Neural cell (in vitro differentiated cells): ENCODE measurements at regions not wholly inside any gene's neighbourhood (a gene's known extent, or its start where the extent isn't known, plus 50 kb on each side); places are given as distances from the start of the nearest gene placed in this dataset.

Experiments
- H2AFZ ChIP-seq: fragments of 200-600, 300-800 bp; sonication (generic), shearing (Covaris generic); 2 replicates; pipeline ENCODE4 v1.6.0; 2014; ENCODE audit warnings: low read depth, mild to moderate bottlenecking, antibody characterized with exemption, low read length, moderate library complexity
- H3F3A ChIP-seq: fragments of 200-600 bp; shearing (Covaris generic); 2 replicates; pipeline ENCODE4 v1.6.1; 2016; ENCODE audit warnings: mild to moderate bottlenecking, moderate library complexity, mixed read lengths, antibody characterized with exemption, low read length; ENCODE audit not compliant: insufficient read depth, poor library complexity, severe bottlenecking
- H3K27ac ChIP-seq: fragments of 200-600, 300-800 bp; sonication (generic), shearing (Covaris generic); 2 replicates; pipeline ENCODE4 v1.5.1; 2014; ENCODE audit warnings: mild to moderate bottlenecking, low read length, moderate library complexity
- H3K27me3 ChIP-seq: fragments of 300-800, 200-600 bp; sonication (generic), shearing (Covaris generic); 2 replicates; pipeline ENCODE4 v1.6.0; 2014; ENCODE audit warnings: mild to moderate bottlenecking, low read depth, low read length, moderate library complexity; ENCODE audit not compliant: insufficient read depth
- H3K36me3 ChIP-seq: fragments of 300-800, 200-600 bp; sonication (generic), shearing (Covaris generic); 2 replicates; pipeline ENCODE4 v1.5.1; 2014; ENCODE audit warnings: mild to moderate bottlenecking, antibody characterized with exemption, low read length, moderate library complexity; ENCODE audit not compliant: insufficient read depth
- H3K4me2 ChIP-seq: fragments of 300-800, 200-600 bp; sonication (generic), shearing (Covaris generic); 2 replicates; pipeline ENCODE4 v1.6.0; 2014; ENCODE audit warnings: mild to moderate bottlenecking, low read length
- H3K4me3 ChIP-seq: fragments of 300-800, 200-600 bp; sonication (generic), shearing (Covaris generic); 2 replicates; pipeline ENCODE4 v1.5.1; 2014; ENCODE audit warnings: mild to moderate bottlenecking, low read length, moderate library complexity
- H3K79me2 ChIP-seq: fragments of 200-600 bp; shearing (Covaris generic); replicated peaks from 2 replicates; pipeline ENCODE4 v1.6.0; 2014; ENCODE audit warnings: mild to moderate bottlenecking, low read length, moderate library complexity; ENCODE audit not compliant: insufficient read depth
- H3K9ac ChIP-seq: fragments of 300-800, 200-600 bp; sonication (generic), shearing (Covaris generic); 2 replicates; pipeline ENCODE4 v1.6.1; 2016; ENCODE audit warnings: mild to moderate bottlenecking, low read length, mixed read lengths
- H3K9me2 ChIP-seq: fragments of 200-600 bp; shearing (Covaris generic); 2 replicates; pipeline ENCODE4 v1.6.1; 2016; ENCODE audit warnings: mild to moderate bottlenecking, low read length, mixed read lengths; ENCODE audit not compliant: insufficient read depth
- H3K9me3 ChIP-seq: fragments of 200-600, 300-800 bp; sonication (generic), shearing (Covaris generic); 2 replicates; pipeline ENCODE4 v1.6.1; 2016; ENCODE audit warnings: mild to moderate bottlenecking, mixed run types, low read length, moderate library complexity, mixed read lengths
- H4K20me1 ChIP-seq: fragments of 200-600 bp; shearing (Covaris generic); 2 replicates; pipeline ENCODE4 v1.6.1; 2016; ENCODE audit warnings: mild to moderate bottlenecking, mixed run types; ENCODE audit not compliant: insufficient read depth
- CTCF ChIP-seq: fragments of 450-650 bp; IDR thresholded peaks from 2 replicates; pipeline ENCODE4 v1.5.1; 2014; ENCODE audit warnings: antibody characterized with exemption, mild to moderate bottlenecking, moderate library complexity; ENCODE audit not compliant: poor library complexity, severe bottlenecking
- EP300 ChIP-seq: fragments of 450-650 bp; conservative IDR thresholded peaks from 2 replicates; pipeline ENCODE4 v1.6.1; 2014; ENCODE audit warnings: antibody characterized with exemption, mild to moderate bottlenecking, moderate library complexity; ENCODE audit not compliant: poor library complexity, severe bottlenecking
- EZH2 ChIP-seq: fragments of 200-600, 300-800 bp; shearing (Covaris generic), sonication (generic); IDR thresholded peaks from 2 replicates; pipeline ENCODE4 v1.6.1; 2014; ENCODE audit warnings: antibody characterized with exemption, low read length, borderline replicate concordance, mild to moderate bottlenecking; ENCODE audit not compliant: insufficient read depth, poor library complexity, severe bottlenecking
- MXI1 ChIP-seq: fragments of 450-650 bp; conservative IDR thresholded peaks from 2 replicates; pipeline ENCODE4 v1.6.1; 2014; ENCODE audit warnings: antibody characterized with exemption, mild to moderate bottlenecking; ENCODE audit not compliant: poor library complexity, severe bottlenecking
- POLR2AphosphoS5 ChIP-seq: IDR thresholded peaks from 2 replicates; pipeline ENCODE4 v1.6.1; 2012
- RAD21 ChIP-seq: fragments of 450-650 bp; conservative IDR thresholded peaks from 2 replicates; pipeline ENCODE4 v1.6.1; 2014; ENCODE audit warnings: antibody characterized with exemption, mild to moderate bottlenecking, moderate library complexity
- REST ChIP-seq: IDR thresholded peaks from 2 replicates; pipeline ENCODE4 v1.6.1; 2012; ENCODE audit warnings: borderline replicate concordance
- SMC3 ChIP-seq: fragments of 450-650 bp; conservative IDR thresholded peaks from 2 replicates; pipeline ENCODE4 v1.6.1; 2014; ENCODE audit warnings: antibody characterized with exemption, mild to moderate bottlenecking, moderate library complexity; ENCODE audit not compliant: poor library complexity
- TAF1 ChIP-seq: IDR thresholded peaks from 2 replicates; pipeline ENCODE4 v1.6.1; 2012; ENCODE audit warnings: low read depth

DNA sequence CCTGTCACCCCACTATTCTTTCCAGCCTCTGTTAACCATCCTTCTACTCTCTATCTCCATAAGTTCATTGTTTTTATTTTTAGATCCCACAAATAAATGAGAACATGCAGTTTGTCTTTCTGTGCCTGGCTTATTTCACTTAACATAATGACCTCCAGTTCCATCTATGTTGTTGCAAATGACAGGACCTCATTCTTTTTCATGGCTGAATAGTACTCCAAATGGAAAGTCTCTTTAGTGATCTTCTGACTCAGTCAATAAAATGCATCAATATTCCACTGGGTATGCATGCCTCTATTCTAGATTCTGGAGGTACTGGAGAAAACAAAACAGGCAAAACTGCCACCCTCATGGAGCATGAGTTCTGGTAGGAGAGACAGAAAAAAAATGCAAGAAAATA, 459.0 kb downstream of the XYLT1 start:
- no peak overlapping the region for H3K27ac ChIP-seq
- H3K4me3 ChIP-seq: no peak overlapping the region
- no peaks in the 10 kb centered on the region for H3K27me3 ChIP-seq
- no peaks in the 10 kb centered on the region for H3K36me3 ChIP-seq
- H3K9me2 ChIP-seq: no peaks in the 10 kb centered on the region
- H3K9me3 ChIP-seq: no peaks in the 10 kb centered on the region
- TF ChIP-seq CTCF (no peak), SMC3 (no peak), EP300 (no peak), EZH2 (no peak), TAF1 (no peak), RAD21 (no peak), REST (no peak), MXI1 (no peak), POLR2AphosphoS5 (no peak)
- H2AFZ ChIP-seq: no peak overlapping the region
- no peaks in the 10 kb centered on the region for H3K79me2 ChIP-seq
- no peak overlapping the region for H3K9ac ChIP-seq
- H3K4me2 ChIP-seq: no peak overlapping the region
- H4K20me1 ChIP-seq: no peaks in the 10 kb centered on the region
- H3F3A ChIP-seq: no peaks in the 10 kb centered on the region

GRCh38 chr16:17013038-17013437, 457.7 kb downstream of the XYLT1 start:
- Histone ChIP-seq H3K9ac (no peak overlapping the region), H4K20me1 (no peaks in the 10 kb centered on the region), H3K27me3 (no peaks in the 10 kb centered on the region), H3K9me3 (no peaks in the 10 kb centered on the region), H3K79me2 (no peaks in the 10 kb centered on the region), H3K9me2 (no peaks in the 10 kb centered on the region), H3K36me3 (no peaks in the 10 kb centered on the region), H3F3A (no peaks in the 10 kb centered on the region), H3K4me3 (no peak overlapping the region), H3K4me2 (no peak overlapping the region), H3K27ac (no peak overlapping the region), H2AFZ (no peak overlapping the region)
- TF ChIP-seq EP300: no peak
- TF ChIP-seq RAD21: no peak
- TF ChIP-seq MXI1: no peak
- no peak for TF ChIP-seq EZH2
- no peak for TF ChIP-seq TAF1
- no peak for TF ChIP-seq SMC3
- TF ChIP-seq REST: no peak
- no peak for TF ChIP-seq CTCF
- no peak for TF ChIP-seq POLR2AphosphoS5
